CD4-positive, alpha-beta T cell (primary cell): ENCODE measurements at regions not wholly inside any gene's neighbourhood (a gene's known extent, or its start where the extent isn't known, plus 50 kb on each side); places are given as distances from the start of the nearest gene placed in this dataset.

Experiments
- ATAC-seq: fragments of 200-7000 bp; cut with Tn5 transposase; one replicate; pipeline ENCODE4 v1.10.0; 2022; ENCODE audit warnings: mild to moderate bottlenecking; ENCODE audit not compliant: poor library complexity
- CTCF ChIA-PET: fragments of 350-600 bp; sonication (Branson Sonifier 250); formaldehyde crosslinking; loops from one replicate; lab custom pipeline; 2021; ENCODE audit warnings: antibody characterized with exemption, inconsistent platforms; lab: Charles Lee
- POLR2A ChIA-PET: fragments of 350-600 bp; sonication (Branson Sonifier 250); formaldehyde crosslinking; loops from one replicate; lab custom pipeline; 2021; ENCODE audit warnings: antibody characterized with exemption, inconsistent platforms; lab: Charles Lee
- DNase-seq, 14 experiments: peaks; one replicate each; pipeline ENCODE4 v3.0.0-alpha.2; 2013 to 2020; ENCODE audit warnings: mixed read lengths in 2 of 14
- H3K27ac ChIP-seq, 2 donors: one replicate each; pipeline versions ENCODE4 v1.5.1 to v1.7.0; 2013; ENCODE audit warnings: low read length in 2 of 2, low read depth in 1 of 2, mild to moderate bottlenecking in 1 of 2
- H3K27me3 ChIP-seq, 2 experiments: 1 replicate in 1 of 2; 2 replicates in 1 of 2; pipeline versions ENCODE4 v1.6.1 to v1.7.0; 2013; ENCODE audit warnings: low read length in 2 of 2, control low read depth in 1 of 2, mild to moderate bottlenecking in 1 of 2, moderate library complexity in 1 of 2; ENCODE audit not compliant: insufficient read depth in 2 of 2, control insufficient read depth in 1 of 2
- H3K36me3 ChIP-seq: one replicate; pipeline ENCODE4 v1.6.1; 2013; ENCODE audit warnings: low read length, control low read depth; ENCODE audit not compliant: insufficient read depth
- H3K4me1 ChIP-seq: one replicate; pipeline ENCODE4 v1.6.1; 2013; ENCODE audit warnings: low read length, control low read depth; ENCODE audit not compliant: insufficient read depth
- H3K4me3 ChIP-seq: one replicate; pipeline ENCODE4 v1.5.1; 2013; ENCODE audit warnings: mild to moderate bottlenecking, low read length, moderate library complexity
- H3K9me3 ChIP-seq, 2 experiments: 1 replicate in 1 of 2; 2 replicates in 1 of 2; pipeline versions ENCODE4 v1.6.1 to v1.7.0; 2013; ENCODE audit warnings: low read length in 2 of 2, mild to moderate bottlenecking in 2 of 2, control low read depth in 1 of 2, moderate library complexity in 1 of 2; ENCODE audit not compliant: control insufficient read depth in 1 of 2, insufficient read depth in 1 of 2
- H3K27ac Mint-ChIP-seq: one replicate; pipeline ENCODE4 v1.8.0; 2020; ENCODE audit warnings: mixed read lengths
- H3K27me3 Mint-ChIP-seq: one replicate; pipeline ENCODE4 v1.8.0; 2021; ENCODE audit warnings: mixed read lengths
- H3K36me3 Mint-ChIP-seq: one replicate; pipeline ENCODE4 v1.8.0; 2021; ENCODE audit warnings: low read depth, mixed read lengths
- H3K4me1 Mint-ChIP-seq: one replicate; pipeline ENCODE4 v1.8.0; 2021; ENCODE audit warnings: low read depth, mixed read lengths
- H3K4me3 Mint-ChIP-seq: one replicate; pipeline ENCODE4 v1.8.0; 2020; ENCODE audit warnings: mild to moderate bottlenecking, mixed read lengths
- H3K9me3 Mint-ChIP-seq: one replicate; pipeline ENCODE4 v1.8.0; 2020; ENCODE audit warnings: mixed read lengths
- intact Hi-C, 2 experiments: fragments of 100-400 bp; cut with DNase I in 1 of 2; cut with micrococcal nuclease in 1 of 2; formaldehyde crosslinking; loops; one replicate each; pipeline versions ENCODE4 v1.15.1 to v1.9.0; 2023 to 2025; cut with DNase I, micrococcal nuclease
- TF ChIP-seq, protein P1 (sequence below): fragments of 200-600 bp; IDR thresholded peaks from one replicate; pipeline ENCODE4 v1.8.0; 2022; ENCODE audit warnings: antibody characterized with exemption, mild to moderate bottlenecking

DNA sequence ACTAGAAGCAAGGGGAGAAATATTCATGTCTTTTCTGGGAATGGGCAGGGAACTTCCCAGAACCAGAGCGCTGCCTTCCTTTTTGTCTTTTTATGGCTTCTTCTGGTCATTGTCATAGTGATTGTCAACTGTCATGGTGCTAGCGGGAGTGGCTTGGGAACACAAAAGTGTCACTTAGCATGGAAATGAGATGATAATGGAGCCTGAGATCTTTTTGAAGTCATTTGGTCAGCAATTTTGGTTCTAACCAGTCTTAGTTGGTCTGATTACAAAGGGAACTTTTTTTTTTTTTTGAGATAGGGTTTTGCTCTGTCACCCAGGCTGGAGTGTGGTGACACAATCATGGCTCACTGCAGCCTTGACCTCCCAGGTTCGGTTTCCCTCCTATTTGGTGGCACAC lies 62.7 kb upstream of the RPH3A start:
- no peaks in the 10 kb centered on the region for H3K9me3 Mint-ChIP-seq
- H3K4me3 Mint-ChIP-seq = no peak overlapping the region

DNA sequence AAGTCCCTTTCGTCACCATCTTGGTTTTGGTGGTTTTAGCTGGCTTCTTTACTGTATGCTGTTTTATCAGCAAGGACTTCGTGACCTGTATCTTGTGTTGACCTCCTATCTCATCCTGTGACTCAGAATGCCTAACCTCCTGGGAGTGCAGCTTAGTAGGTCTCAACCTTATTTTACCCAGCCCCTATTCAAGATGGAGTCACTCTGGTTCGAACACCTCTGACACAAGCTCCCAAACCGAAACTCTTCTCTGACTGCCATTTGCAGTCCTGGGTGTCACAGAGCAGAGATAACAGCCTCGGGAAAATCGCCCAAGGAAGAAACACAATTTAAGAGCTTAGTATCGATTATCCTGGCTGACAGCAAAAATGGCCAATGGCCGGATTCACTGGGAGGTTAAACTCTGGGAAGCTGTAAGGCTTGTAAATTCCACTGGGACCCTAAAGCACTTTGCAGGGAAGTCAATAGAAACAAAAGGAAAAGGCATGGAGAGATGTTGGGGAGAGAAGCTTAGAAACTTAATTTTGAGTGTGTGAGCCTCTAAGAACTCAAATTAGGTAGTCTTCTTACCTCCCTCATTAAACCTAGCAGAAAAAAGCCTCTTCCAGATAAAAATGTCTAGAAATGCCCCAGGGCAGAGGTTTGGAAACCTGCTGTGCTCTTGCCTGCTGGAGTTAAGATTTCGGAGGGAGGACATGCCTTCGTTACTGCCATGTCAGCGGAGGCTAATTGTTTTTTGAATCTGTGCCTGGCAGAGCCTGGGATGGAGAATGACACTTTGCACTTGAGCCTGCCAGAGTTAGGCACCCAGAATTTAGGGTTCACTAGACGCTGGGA lies 56.5 kb upstream of the RPH3A start:
- DNase-seq (no peak), ATAC-seq (no peak)
- Mint-ChIP-seq H3K36me3 (no peaks in the 10 kb centered on the region), H3K27me3 (peaks cover 50% of the 10 kb centered on the region), H3K27ac (no peak overlapping the region), H3K4me3 (no peak overlapping the region), H3K4me1 (no peaks in the 10 kb centered on the region), H3K9me3 (no peaks in the 10 kb centered on the region)
- Histone ChIP-seq H3K27me3 (peaks cover 10 to 15% of the 10 kb centered on the region in 2 experiments), H3K36me3 (no peaks in the 10 kb centered on the region), H3K4me1 (no peaks in the 10 kb centered on the region), H3K4me3 (no peak overlapping the region), H3K9me3 (no peaks in the 10 kb centered on the region), H3K27ac (no peak overlapping the region)
- ChIA-PET POLR2A (no interaction called here), CTCF (no interaction called here)
- TF ChIP-seq, protein P1, sequence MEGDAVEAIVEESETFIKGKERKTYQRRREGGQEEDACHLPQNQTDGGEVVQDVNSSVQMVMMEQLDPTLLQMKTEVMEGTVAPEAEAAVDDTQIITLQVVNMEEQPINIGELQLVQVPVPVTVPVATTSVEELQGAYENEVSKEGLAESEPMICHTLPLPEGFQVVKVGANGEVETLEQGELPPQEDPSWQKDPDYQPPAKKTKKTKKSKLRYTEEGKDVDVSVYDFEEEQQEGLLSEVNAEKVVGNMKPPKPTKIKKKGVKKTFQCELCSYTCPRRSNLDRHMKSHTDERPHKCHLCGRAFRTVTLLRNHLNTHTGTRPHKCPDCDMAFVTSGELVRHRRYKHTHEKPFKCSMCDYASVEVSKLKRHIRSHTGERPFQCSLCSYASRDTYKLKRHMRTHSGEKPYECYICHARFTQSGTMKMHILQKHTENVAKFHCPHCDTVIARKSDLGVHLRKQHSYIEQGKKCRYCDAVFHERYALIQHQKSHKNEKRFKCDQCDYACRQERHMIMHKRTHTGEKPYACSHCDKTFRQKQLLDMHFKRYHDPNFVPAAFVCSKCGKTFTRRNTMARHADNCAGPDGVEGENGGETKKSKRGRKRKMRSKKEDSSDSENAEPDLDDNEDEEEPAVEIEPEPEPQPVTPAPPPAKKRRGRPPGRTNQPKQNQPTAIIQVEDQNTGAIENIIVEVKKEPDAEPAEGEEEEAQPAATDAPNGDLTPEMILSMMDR = no peak
- intact Hi-C loops = no loop called here

More for the DNA sequence above, 62.7 kb upstream of the RPH3A start:
- Mint-ChIP-seq H3K27ac (no peak overlapping the region), H3K36me3 (no peaks in the 10 kb centered on the region), H3K27me3 (peaks cover 49% of the 10 kb centered on the region), H3K4me1 (no peaks in the 10 kb centered on the region)
- Histone ChIP-seq H3K4me3 (no peak overlapping the region), H3K4me1 (no peaks in the 10 kb centered on the region), H3K27ac (no peak overlapping the region), H3K36me3 (no peaks in the 10 kb centered on the region), H3K9me3 (no peaks in the 10 kb centered on the region), H3K27me3 (peaks cover 6 to 10% of the 10 kb centered on the region in 2 experiments)
- ATAC-seq (no peak), DNase-seq (no peak)
- ChIA-PET CTCF (no interaction called here), POLR2A (no interaction called here)
- TF ChIP-seq, protein P1 = no peak
- intact Hi-C loops = no loop called here

DNA sequence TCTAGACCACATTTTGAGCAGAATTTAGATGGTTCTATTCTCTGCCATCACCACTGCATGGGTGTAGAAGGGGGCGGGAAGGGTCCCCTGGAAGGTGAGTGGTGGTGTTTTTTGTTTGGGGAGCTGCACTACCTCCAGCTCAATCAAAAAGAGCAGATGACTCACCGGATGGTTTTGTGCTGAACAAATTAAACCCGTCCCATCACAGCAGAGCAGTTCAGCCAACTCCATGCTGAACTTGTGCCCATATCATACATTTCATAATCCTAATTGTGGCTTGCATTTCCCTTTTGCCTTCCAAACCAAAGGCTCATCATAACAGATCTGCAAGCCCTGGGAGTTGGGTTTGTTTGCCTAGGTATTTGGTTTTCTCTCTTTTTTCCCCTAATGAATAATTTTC lies 53.0 kb upstream of the RPH3A start:
- Histone ChIP-seq H3K4me3 (no peak overlapping the region), H3K36me3 (no peaks in the 10 kb centered on the region), H3K9me3 (no peaks in the 10 kb centered on the region), H3K4me1 (no peaks in the 10 kb centered on the region), H3K27me3 (peaks cover 10 to 21% of the 10 kb centered on the region in 2 experiments), H3K27ac (no peak overlapping the region)
- CTCF ChIA-PET = no interaction called here
- TF ChIP-seq, protein P1 = no peak
- H3K36me3 Mint-ChIP-seq = no peaks in the 10 kb centered on the region
- H3K27me3 Mint-ChIP-seq = peaks cover 50% of the 10 kb centered on the region
- intact Hi-C loops = no loop called here
- DNase-seq (no peak), ATAC-seq (no peak)
- no peaks in the 10 kb centered on the region for H3K4me1 Mint-ChIP-seq
- H3K27ac Mint-ChIP-seq = no peak overlapping the region
- H3K9me3 Mint-ChIP-seq = no peaks in the 10 kb centered on the region
- POLR2A ChIA-PET = no interaction called here
- no peak overlapping the region for H3K4me3 Mint-ChIP-seq
